Smooth muscle cell (in vitro differentiated cells): ENCODE measurements at regions not wholly inside any gene's neighbourhood (a gene's known extent, or its start where the extent isn't known, plus 50 kb on each side); places are given as distances from the start of the nearest gene placed in this dataset.

Experiments
- DNase-seq: peaks from one replicate; lab custom pipeline; 2025; ENCODE audit not compliant: unreplicated experiment; lab: John Stamatoyannopoulos, UW
- H2AFZ ChIP-seq: fragments of 200-600 bp; sonication (generic); 2 replicates; pipeline ENCODE4 v1.6.0; 2016; ENCODE audit warnings: antibody characterized with exemption, low read depth, mild to moderate bottlenecking
- H3F3A ChIP-seq: fragments of 200-600 bp; sonication (generic); 2 replicates; pipeline ENCODE4 v1.6.0; 2017; ENCODE audit warnings: antibody characterized with exemption, low read depth
- H3K27ac ChIP-seq: fragments of 200-600 bp; sonication (generic); 2 replicates; pipeline ENCODE4 v1.5.1; 2016; ENCODE audit warnings: low read depth, mild to moderate bottlenecking
- H3K27me3 ChIP-seq: fragments of 200-600 bp; sonication (generic); 2 replicates; pipeline ENCODE4 v1.6.1; 2016; ENCODE audit warnings: low read depth, mild to moderate bottlenecking
- H3K36me3 ChIP-seq: fragments of 200-600 bp; sonication (generic); 2 replicates; pipeline ENCODE4 v1.5.1; 2016; ENCODE audit warnings: low read depth
- H3K4me1 ChIP-seq: fragments of 200-600 bp; sonication (generic); 2 replicates; pipeline ENCODE4 v1.5.1; 2016; ENCODE audit warnings: low read depth
- H3K4me2 ChIP-seq: fragments of 200-600 bp; sonication (generic); 2 replicates; pipeline ENCODE4 v1.6.0; 2016; ENCODE audit warnings: mild to moderate bottlenecking
- H3K4me3 ChIP-seq: fragments of 200-600 bp; sonication (generic); 2 replicates; pipeline ENCODE4 v1.5.1; 2016; ENCODE audit warnings: mild to moderate bottlenecking
- H3K79me2 ChIP-seq: fragments of 200-600 bp; sonication (generic); 2 replicates; pipeline ENCODE4 v1.6.0; 2016; ENCODE audit warnings: low read depth, mild to moderate bottlenecking
- H3K9ac ChIP-seq: fragments of 200-600 bp; sonication (generic); 2 replicates; pipeline ENCODE4 v1.6.0; 2016; ENCODE audit warnings: low read depth
- H3K9me3 ChIP-seq: fragments of 200-600 bp; sonication (generic); replicated peaks from 2 replicates; pipeline ENCODE4 v1.5.1; 2016; ENCODE audit warnings: low read depth
- H4K20me1 ChIP-seq: fragments of 200-600 bp; sonication (generic); 2 replicates; pipeline ENCODE4 v1.6.0; 2016; ENCODE audit warnings: low read depth
- CTCF ChIP-seq: fragments of 200-600 bp; sonication (generic); IDR thresholded peaks from 2 replicates; pipeline ENCODE4 v1.5.1; 2017; ENCODE audit warnings: borderline replicate concordance, mild to moderate bottlenecking, antibody characterized with exemption; ENCODE audit not compliant: insufficient read depth, poor library complexity, severe bottlenecking
- WGBS: methylation state at CpG from one replicate; pipeline ENCODE4 v1.1.7; 2016; ENCODE audit warnings: low lambda C conversion rate; 5-methylcytosine and 5-hydroxymethylcytosine counted together

DNA sequence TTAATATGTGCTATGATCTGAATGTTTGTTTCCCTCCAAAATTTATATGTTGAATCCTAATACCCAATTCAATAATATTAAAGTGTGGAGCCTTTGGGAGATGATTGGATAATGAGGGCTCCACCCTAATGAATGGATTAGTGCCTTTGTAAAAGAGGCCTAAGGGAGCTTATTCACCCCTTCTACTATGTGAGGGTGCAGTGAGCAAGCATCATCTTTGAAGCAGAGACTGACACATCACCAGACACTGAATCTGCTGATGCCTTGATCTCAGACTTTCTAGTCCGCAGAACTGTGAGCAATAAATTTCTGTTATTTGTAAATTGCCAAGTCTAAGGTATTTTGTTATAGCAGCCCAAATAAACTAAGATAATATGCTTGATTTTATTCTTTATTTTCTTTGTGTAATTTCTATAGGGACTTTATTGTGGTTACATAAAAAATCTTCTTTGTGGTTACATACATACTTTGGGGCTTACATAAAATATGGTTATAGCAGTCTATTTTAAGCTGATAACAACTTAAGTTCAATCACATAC lies 131.1 kb upstream of the SLC38A2 start:
- H3K79me2 ChIP-seq, result no peaks in the 10 kb centered on the region
- 78% methylated on average over 1 of the region's 1 CpG for WGBS
- H3K27ac ChIP-seq, result peak overlapping the region; percentile 7
- no peaks in the 10 kb centered on the region for H3K27me3 ChIP-seq
- H2AFZ ChIP-seq, result no peak overlapping the region
- DNase-seq, result no peak
- no peak overlapping the region for H3K4me2 ChIP-seq
- H3K4me3 ChIP-seq, result no peak overlapping the region
- peaks cover 12% of the 10 kb centered on the region for H3K9me3 ChIP-seq
- no peaks in the 10 kb centered on the region for H3F3A ChIP-seq
- H3K36me3 ChIP-seq, result peaks cover 5% of the 10 kb centered on the region
- no peak for TF ChIP-seq CTCF
- H3K4me1 ChIP-seq, result no peaks in the 10 kb centered on the region
- H4K20me1 ChIP-seq, result no peaks in the 10 kb centered on the region
- no peak overlapping the region for H3K9ac ChIP-seq

DNA sequence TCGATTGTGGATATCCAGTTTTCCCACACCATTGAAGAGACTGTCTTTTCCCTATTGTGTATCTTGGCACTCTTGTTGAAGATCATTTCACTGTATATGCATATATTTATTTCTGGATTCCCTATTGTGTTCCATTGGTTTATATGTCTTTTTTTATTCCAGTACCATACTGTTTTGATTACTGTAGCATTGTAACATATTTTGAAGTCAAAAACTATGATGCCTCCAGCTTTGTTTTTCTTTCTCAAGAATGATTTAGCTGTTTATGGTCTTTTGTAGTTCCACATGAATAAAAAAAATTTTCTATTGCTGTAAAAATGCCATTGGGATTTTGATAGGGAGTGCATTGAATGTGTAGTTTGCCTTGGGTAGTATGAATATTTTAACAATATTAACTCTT lies 128.1 kb upstream of the SLC38A2 start:
- Histone ChIP-seq H3K36me3 (peaks cover 5% of the 10 kb centered on the region), H3K4me3 (no peak overlapping the region), H3F3A (no peaks in the 10 kb centered on the region), H3K9ac (no peak overlapping the region), H3K4me1 (no peaks in the 10 kb centered on the region), H3K9me3 (peaks cover 7% of the 10 kb centered on the region), H2AFZ (no peak overlapping the region), H4K20me1 (no peaks in the 10 kb centered on the region), H3K27ac (no peak overlapping the region), H3K79me2 (no peaks in the 10 kb centered on the region), H3K27me3 (no peaks in the 10 kb centered on the region), H3K4me2 (no peak overlapping the region)
- TF ChIP-seq CTCF, result no peak
- WGBS, result 97% methylated on average over 1 of the region's 1 CpG
- no peak for DNase-seq

GRCh38 chr12:46499901-46500300 lies 127.3 kb upstream of the SLC38A2 start:
- WGBS, result 98% methylated on average over 2 of the region's 2 CpGs
- TF ChIP-seq CTCF, result no peak
- no peaks in the 10 kb centered on the region for H3K79me2 ChIP-seq

DNA sequence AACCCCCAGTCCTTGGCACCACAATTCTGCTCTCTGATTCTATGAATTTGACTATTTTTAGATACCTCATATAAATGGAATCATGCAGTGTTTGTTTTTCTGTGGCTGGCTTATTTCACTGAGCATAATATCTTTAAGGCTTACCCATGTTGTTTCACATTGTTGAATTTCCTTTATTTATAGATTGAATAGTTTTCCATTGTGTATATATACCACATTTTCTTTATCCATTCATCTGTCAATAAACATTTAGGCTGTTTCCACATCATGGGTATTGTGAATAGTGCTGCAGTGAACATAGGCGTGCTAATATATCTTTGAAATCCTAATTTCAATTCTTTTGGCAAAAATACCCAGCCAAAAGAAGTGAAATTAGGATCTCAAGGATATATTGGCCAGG lies 126.7 kb upstream of the SLC38A2 start:
- H2AFZ ChIP-seq, result no peak overlapping the region
- H4K20me1 ChIP-seq, result no peaks in the 10 kb centered on the region
- 97% methylated on average over 1 of the region's 1 CpG for WGBS
- H3K4me3 ChIP-seq, result no peak overlapping the region
- peaks cover 7% of the 10 kb centered on the region for H3K4me1 ChIP-seq
- no peaks in the 10 kb centered on the region for H3K27me3 ChIP-seq
- peaks cover 5% of the 10 kb centered on the region for H3K36me3 ChIP-seq
- peaks cover 6% of the 10 kb centered on the region for H3F3A ChIP-seq
- peaks cover 7% of the 10 kb centered on the region for H3K9me3 ChIP-seq
- no peak overlapping the region for H3K9ac ChIP-seq
- H3K4me2 ChIP-seq, result no peak overlapping the region
- DNase-seq, result no peak
- no peak for TF ChIP-seq CTCF
- H3K27ac ChIP-seq, result no peak overlapping the region
- no peaks in the 10 kb centered on the region for H3K79me2 ChIP-seq

More at GRCh38 chr12:46499901-46500300, 127.3 kb upstream of the SLC38A2 start:
- no peak overlapping the region for H3K4me3 ChIP-seq
- DNase-seq, result no peak
- no peaks in the 10 kb centered on the region for H3K27me3 ChIP-seq
- H4K20me1 ChIP-seq, result no peaks in the 10 kb centered on the region
- H3F3A ChIP-seq, result peaks cover under 1% of the 10 kb centered on the region
- H3K27ac ChIP-seq, result no peak overlapping the region
- H3K9ac ChIP-seq, result no peak overlapping the region
- H3K4me2 ChIP-seq, result no peak overlapping the region
- peaks cover 5% of the 10 kb centered on the region for H3K36me3 ChIP-seq
- H3K4me1 ChIP-seq, result peaks cover under 1% of the 10 kb centered on the region
- no peak overlapping the region for H2AFZ ChIP-seq
- H3K9me3 ChIP-seq, result peaks cover 7% of the 10 kb centered on the region
